Adrenal gland (tissue), 9 donors: ENCODE measurements at regions not wholly inside any gene's neighbourhood (a gene's known extent, or its start where the extent isn't known, plus 50 kb on each side); places are given as distances from the start of the nearest gene placed in this dataset.

Experiments used
- DNase-seq, 7 donors: peaks; one replicate each; pipeline ENCODE4 v3.0.0-alpha.2; 2019 to 2020
- H3K27ac ChIP-seq, 5 donors: fragments of 200-600 bp; sonication (generic) in 4 of 5; 1 replicate in 3 of 5; 2 replicates in 2 of 5; pipeline versions ENCODE4 v1.5.1 to v1.8.0; 2016 to 2020; ENCODE audit warnings: mild to moderate bottlenecking in 1 of 5
- H3K27me3 ChIP-seq: fragments of 200-600 bp; 2 replicates; pipeline ENCODE4 v1.8.0; 2021
- H3K36me3 ChIP-seq, 2 donors: fragments of 200-600 bp; replicated peaks in 1 of 2; 1 replicate in 1 of 2; 2 replicates in 1 of 2; pipeline versions ENCODE4 v1.5.1 to v1.8.0; 2018 to 2022
- H3K4me1 ChIP-seq, 2 donors: fragments of 200-600 bp; replicated peaks in 1 of 2; 1 replicate in 1 of 2; 2 replicates in 1 of 2; pipeline versions ENCODE4 v1.5.1 to v1.8.0; 2018 to 2021
- H3K4me3 ChIP-seq, 4 donors: fragments of 200-600 bp; sonication (generic) in 3 of 4; one replicate each; pipeline ENCODE4 v1.5.1; 2016 to 2018
- H3K9me3 ChIP-seq, 3 donors: fragments of 200-600 bp; sonication (generic) in 1 of 3; replicated peaks in 1 of 3; 1 replicate in 2 of 3; 2 replicates in 1 of 3; pipeline versions ENCODE4 v1.5.1 to v1.8.0; 2016 to 2021
- POLR2A ChIP-seq, 2 donors: fragments of 450-650 bp; IDR thresholded peaks; one replicate each; pipeline ENCODE4 v1.6.1; 2017; ENCODE audit warnings: antibody characterized with exemption in 2 of 2, mild to moderate bottlenecking in 2 of 2, moderate library complexity in 1 of 2
- WGBS, 4 donors: extraction: QIAGEN DNeasy Blood & Tissue Kit in 2 of 4; methylation state at CpG; one replicate each; pipeline versions ENCODE4 v1.1.5 to v1.1.7; 2013 to 2017; 5-methylcytosine and 5-hydroxymethylcytosine counted together
- intact Hi-C, 2 donors: fragments of 100-400 bp; cut with DNase I; formaldehyde crosslinking; loops; one replicate each; pipeline versions ENCODE4 v1.14.1 to v1.15.0; 2022 to 2023
- TF ChIP-seq, protein P1 (sequence below), 6 experiments: fragments of 450-650 bp in 4 of 6; fragments of 200-600 bp in 2 of 6; sonication (generic) in 1 of 6; IDR thresholded peaks; 1 replicate in 5 of 6; 2 replicates in 1 of 6; pipeline versions ENCODE4 v1.5.1 to v1.8.0; 2016 to 2021; ENCODE audit warnings: antibody characterized with exemption in 6 of 6, mild to moderate bottlenecking in 2 of 6, moderate library complexity in 1 of 6
- donor health status: healthy with polysubstance abuse.
- donor health status: Bipolar disorder and iron deficiency.
- donor health status: DM: yes; HTN: yes; CAD: no.
- donor health status: DM: no; HTN: no; CAD: no.
- donor health status: DM: no; HTN: no; CAD: no.

DNA sequence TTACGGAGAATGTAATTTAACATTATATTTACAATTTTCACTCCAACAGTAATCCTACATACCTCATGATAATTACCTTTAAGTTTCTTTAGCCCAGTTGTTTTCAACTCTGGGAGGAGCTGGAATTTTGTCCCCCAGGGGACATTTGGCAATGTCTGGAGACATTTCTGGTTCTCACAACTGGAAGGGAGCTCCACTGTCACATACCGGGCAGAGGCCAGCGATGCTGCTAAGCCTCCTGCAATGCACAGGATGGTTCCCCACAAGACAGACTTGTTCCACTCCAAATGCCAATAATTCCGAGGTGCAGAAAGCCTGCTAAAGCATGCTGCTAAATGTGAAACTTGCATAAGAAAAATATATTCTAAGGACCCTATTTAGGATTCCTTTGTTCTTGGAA is 251.1 kb upstream of the IRX5 start:
- no peak overlapping the region for H3K4me3 ChIP-seq
- H3K4me1 ChIP-seq, result no peaks in the 10 kb centered on the region
- 72 to 88% (median 85%) methylated on average over 4 of the region's 4 CpGs for WGBS, 4 donors
- intact Hi-C loops, result no loop called here
- no peak overlapping the region for H3K27ac ChIP-seq
- no peaks in the 10 kb centered on the region for H3K36me3 ChIP-seq
- H3K9me3 ChIP-seq, result no peaks in the 10 kb centered on the region
- H3K27me3 ChIP-seq, result no peaks in the 10 kb centered on the region
- TF ChIP-seq, protein P1, sequence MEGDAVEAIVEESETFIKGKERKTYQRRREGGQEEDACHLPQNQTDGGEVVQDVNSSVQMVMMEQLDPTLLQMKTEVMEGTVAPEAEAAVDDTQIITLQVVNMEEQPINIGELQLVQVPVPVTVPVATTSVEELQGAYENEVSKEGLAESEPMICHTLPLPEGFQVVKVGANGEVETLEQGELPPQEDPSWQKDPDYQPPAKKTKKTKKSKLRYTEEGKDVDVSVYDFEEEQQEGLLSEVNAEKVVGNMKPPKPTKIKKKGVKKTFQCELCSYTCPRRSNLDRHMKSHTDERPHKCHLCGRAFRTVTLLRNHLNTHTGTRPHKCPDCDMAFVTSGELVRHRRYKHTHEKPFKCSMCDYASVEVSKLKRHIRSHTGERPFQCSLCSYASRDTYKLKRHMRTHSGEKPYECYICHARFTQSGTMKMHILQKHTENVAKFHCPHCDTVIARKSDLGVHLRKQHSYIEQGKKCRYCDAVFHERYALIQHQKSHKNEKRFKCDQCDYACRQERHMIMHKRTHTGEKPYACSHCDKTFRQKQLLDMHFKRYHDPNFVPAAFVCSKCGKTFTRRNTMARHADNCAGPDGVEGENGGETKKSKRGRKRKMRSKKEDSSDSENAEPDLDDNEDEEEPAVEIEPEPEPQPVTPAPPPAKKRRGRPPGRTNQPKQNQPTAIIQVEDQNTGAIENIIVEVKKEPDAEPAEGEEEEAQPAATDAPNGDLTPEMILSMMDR (IDR thresholded peaks at IDR 0.05), result no peak
- TF ChIP-seq POLR2A (IDR thresholded peaks at IDR 0.05), result no peak
- no peak for DNase-seq

DNA sequence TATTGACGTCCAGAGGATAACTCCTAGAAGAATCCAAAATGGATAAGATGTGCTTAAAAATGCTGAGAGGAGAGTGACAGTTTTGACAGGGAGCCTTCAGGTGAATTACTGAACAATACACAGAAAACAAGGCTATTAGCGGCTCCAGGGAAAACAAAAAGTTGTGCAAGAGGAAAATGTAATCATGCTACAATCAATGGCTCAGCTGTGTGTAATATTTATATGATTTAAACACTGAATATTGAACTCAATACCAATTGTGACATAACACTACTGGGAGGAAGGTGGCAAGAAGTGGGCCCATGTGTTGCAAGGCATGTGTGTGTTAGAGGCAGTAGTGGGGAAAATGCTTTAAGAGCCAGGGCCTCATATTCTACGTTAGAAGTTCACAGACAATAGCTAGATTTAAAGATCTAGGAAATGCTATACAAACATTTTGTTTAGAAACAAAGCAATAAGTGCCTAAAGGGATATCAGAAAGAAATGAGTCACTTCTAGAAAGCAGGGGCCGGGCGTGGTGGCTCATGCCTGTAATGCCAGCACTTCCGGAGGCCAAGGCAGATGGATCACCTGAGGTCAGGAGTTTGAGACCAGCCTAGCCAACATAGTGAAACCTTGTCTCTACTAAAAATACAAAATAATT is 253.2 kb upstream of the IRX5 start:
- no peaks in the 10 kb centered on the region for H3K36me3 ChIP-seq

DNA sequence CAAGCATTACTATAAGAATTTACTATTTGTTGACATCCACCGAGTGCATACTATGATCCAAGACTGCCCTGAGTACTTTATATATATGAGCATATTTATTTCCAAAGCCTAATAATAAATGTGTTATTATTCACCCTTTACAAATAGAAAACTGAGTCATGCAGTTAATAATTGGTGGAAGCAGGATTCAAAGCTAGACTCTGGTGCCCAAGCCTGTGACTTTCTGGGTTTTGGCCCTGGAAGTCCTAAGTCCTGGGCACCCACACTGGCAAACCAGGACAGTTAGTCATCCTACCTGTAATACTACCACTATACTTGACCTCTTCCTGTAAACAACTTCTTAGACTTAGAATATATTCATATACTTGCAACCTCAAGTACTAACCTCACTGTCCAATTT is 257.4 kb upstream of the IRX5 start:
- no peaks in the 10 kb centered on the region for H3K27me3 ChIP-seq
- no peaks in the 10 kb centered on the region for H3K4me1 ChIP-seq
- intact Hi-C loops, result no loop called here
- no peak for DNase-seq
- H3K36me3 ChIP-seq, result no peaks in the 10 kb centered on the region
- no peaks in the 10 kb centered on the region for H3K9me3 ChIP-seq
- H3K4me3 ChIP-seq, result no peak overlapping the region
- WGBS, 4 donors, result 79 to 86% (median 84%) methylated on average over 1 of the region's 1 CpG
- H3K27ac ChIP-seq, result no peak overlapping the region
- no peak for TF ChIP-seq POLR2A (IDR thresholded peaks at IDR 0.05)

More for the DNA sequence above, 253.2 kb upstream of the IRX5 start:
- intact Hi-C loops, result no loop called here
- no peak for DNase-seq
- H3K4me3 ChIP-seq, result no peak overlapping the region
- no peak overlapping the region for H3K27ac ChIP-seq
- TF ChIP-seq, protein P1 (IDR thresholded peaks at IDR 0.05), result no peak
- no peak for TF ChIP-seq POLR2A (IDR thresholded peaks at IDR 0.05)
- no peaks in the 10 kb centered on the region for H3K27me3 ChIP-seq
- H3K9me3 ChIP-seq, result no peaks in the 10 kb centered on the region
- no peaks in the 10 kb centered on the region for H3K4me1 ChIP-seq
- 73 to 78% (median 75%) methylated on average over 6 of the region's 6 CpGs for WGBS, 4 donors

DNA sequence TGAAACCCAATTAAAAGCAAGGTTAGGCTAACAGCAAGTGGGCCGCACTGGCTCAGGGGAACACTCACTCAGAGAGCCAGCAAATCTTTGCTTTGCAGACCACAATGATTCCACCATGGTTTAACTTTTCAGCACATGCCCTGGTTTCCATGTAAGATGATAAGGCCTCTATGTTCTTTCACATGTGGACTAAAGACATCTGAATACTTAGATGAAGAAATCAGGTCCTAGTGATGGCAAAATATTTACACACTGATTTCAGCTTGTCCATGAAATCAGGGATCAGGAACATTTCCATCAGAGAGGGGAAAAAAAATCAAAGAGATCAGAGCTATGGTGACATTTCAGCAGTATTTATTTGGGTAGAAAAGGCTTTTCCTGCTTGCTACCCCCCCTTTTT is 258.2 kb upstream of the IRX5 start:
- Histone ChIP-seq H3K9me3 (no peaks in the 10 kb centered on the region), H3K27ac (no peak overlapping the region), H3K27me3 (no peaks in the 10 kb centered on the region), H3K36me3 (no peaks in the 10 kb centered on the region), H3K4me1 (no peaks in the 10 kb centered on the region), H3K4me3 (no peak overlapping the region)
- WGBS, 4 donors, result 69 to 91% (median 82%) methylated on average over 1 of the region's 1 CpG
- no peak for DNase-seq
- intact Hi-C loops, result no loop called here
- no peak for TF ChIP-seq POLR2A (IDR thresholded peaks at IDR 0.05)
- TF ChIP-seq, protein P1 (IDR thresholded peaks at IDR 0.05), result no peak

DNA sequence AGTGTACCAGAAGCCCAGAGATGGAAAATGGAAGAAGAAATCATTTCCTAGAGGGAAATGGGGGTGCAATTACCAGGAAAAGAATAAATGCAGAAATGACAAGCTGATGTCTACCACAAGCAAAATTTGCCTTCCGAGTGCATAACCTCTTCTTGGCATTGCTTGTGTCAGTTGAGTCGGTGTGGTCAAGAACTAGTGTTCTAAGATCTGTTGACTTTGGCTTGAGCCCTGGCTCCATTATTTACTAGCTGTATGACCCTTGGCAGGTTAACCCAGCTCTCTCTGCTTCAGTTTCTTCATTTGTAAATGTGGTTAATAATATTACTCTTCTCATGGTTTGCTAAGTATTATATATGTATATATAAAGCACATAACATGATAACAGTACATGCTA is 273.0 kb upstream of the IRX5 start:
- no peak for DNase-seq
- Histone ChIP-seq H3K4me1 (peaks cover 0 to 8% of the 10 kb centered on the region in 2 donors), H3K27ac (no peak overlapping the region), H3K27me3 (peaks cover 9% of the 10 kb centered on the region), H3K4me3 (no peak overlapping the region), H3K36me3 (no peaks in the 10 kb centered on the region), H3K9me3 (no peaks in the 10 kb centered on the region)
- TF ChIP-seq POLR2A (IDR thresholded peaks at IDR 0.05), result no peak
- TF ChIP-seq, protein P1 (IDR thresholded peaks at IDR 0.05), result no peak
- 66 to 75% (median 70%) methylated on average over 2 of the region's 2 CpGs for WGBS, 4 donors
- intact Hi-C loops, result no loop called here
